ENCODE measurements at regions not wholly inside any gene's neighbourhood (a gene's known extent, or its start where the extent isn't known, plus 50 kb on each side); places are given as distances from the start of the nearest gene placed in this dataset.

DNA sequence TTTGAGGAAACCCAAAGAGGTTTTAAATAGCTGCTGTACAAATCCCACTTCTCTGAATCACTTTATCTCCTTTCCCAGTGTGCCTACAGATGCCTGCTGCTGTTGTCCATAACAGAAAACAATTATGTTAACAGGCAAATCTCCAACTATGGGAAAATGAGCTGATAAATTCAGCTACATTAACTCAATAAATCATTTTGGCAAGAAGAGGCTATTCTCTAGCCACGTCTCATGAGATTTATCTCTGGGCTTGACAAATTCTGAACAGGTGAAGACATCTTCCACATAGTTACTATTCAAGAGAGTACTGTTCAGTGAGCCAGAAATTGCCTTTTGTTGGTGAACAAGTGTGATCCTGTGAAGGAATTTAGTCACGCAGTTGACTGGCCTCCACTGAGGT lies 327.1 kb upstream of the FMN2 start:
- Mint-ChIP-seq H3K36me3 (ENCODE audit: low read depth) (no peaks in the 10 kb centered on the region), H3K4me3 (no peak overlapping the region), H3K4me1 (no peaks in the 10 kb centered on the region), H3K9me3 (peaks cover 3% of the 10 kb centered on the region), H3K27me3 (no peaks in the 10 kb centered on the region), H3K27ac (no peak overlapping the region)
- intact Hi-C loops (cut with micrococcal nuclease) = no loop called here
- TF ChIP-seq, protein P1, sequence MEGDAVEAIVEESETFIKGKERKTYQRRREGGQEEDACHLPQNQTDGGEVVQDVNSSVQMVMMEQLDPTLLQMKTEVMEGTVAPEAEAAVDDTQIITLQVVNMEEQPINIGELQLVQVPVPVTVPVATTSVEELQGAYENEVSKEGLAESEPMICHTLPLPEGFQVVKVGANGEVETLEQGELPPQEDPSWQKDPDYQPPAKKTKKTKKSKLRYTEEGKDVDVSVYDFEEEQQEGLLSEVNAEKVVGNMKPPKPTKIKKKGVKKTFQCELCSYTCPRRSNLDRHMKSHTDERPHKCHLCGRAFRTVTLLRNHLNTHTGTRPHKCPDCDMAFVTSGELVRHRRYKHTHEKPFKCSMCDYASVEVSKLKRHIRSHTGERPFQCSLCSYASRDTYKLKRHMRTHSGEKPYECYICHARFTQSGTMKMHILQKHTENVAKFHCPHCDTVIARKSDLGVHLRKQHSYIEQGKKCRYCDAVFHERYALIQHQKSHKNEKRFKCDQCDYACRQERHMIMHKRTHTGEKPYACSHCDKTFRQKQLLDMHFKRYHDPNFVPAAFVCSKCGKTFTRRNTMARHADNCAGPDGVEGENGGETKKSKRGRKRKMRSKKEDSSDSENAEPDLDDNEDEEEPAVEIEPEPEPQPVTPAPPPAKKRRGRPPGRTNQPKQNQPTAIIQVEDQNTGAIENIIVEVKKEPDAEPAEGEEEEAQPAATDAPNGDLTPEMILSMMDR (IDR thresholded peaks at IDR 0.05) = no peak
- ATAC-seq (ENCODE audit: low read depth) (no peak), DNase-seq (no peak)
- CTCF ChIA-PET = no interaction called here
- POLR2A ChIA-PET = no interaction called here

DNA sequence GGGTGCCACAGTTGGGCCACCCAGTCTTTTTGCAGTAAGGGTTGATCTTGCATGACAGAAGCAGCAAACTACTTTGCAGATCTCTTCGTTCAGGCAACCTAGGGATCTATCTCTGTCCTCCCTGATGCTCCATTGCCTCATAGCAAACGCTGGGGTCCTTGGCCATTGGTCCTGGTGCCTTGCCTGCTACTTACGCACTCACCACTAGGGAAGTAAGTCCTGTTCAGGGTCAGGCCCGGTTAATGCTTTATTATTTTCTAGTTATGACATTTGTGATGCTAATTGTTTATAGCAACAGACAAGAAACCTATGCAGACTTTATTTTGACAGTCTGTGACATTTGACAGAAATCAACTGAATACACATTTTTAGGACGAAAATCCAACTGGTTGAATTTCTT lies 326.5 kb upstream of the FMN2 start:
- H3K9me3 Mint-ChIP-seq = peaks cover 3% of the 10 kb centered on the region
- no peaks in the 10 kb centered on the region for H3K27me3 Mint-ChIP-seq
- ATAC-seq (ENCODE audit: low read depth) (no peak), DNase-seq (no peak)
- H3K27ac Mint-ChIP-seq = no peak overlapping the region
- no peak overlapping the region for H3K4me3 Mint-ChIP-seq
- intact Hi-C loops (cut with micrococcal nuclease) = no loop called here
- no peaks in the 10 kb centered on the region for H3K36me3 Mint-ChIP-seq (ENCODE audit: low read depth)
- ChIA-PET POLR2A (no interaction called here), CTCF (no interaction called here)
- no peaks in the 10 kb centered on the region for H3K4me1 Mint-ChIP-seq
- TF ChIP-seq, protein P1 (IDR thresholded peaks at IDR 0.05) = no peak

DNA sequence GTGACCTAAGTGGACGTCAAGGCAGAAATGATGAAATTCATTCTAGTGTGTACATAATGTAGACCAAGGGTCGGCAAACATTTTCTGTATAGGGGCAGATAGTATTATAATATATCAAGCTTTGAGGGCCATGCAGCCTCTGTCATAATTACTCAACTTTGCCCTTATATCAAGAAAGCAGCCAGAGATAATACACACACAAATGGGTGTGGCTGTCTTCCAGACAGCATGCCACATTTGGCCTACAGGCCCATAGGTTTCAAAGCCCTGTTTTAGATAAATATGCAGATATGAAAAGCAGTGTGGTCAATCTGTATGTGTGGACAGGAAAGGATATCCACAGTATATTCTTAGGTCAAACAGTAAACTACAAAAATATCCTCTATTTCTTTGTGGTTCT lies 320.1 kb upstream of the FMN2 start:
- no peaks in the 10 kb centered on the region for H3K4me1 Mint-ChIP-seq
- H3K4me3 Mint-ChIP-seq = no peak overlapping the region
- peaks cover 2% of the 10 kb centered on the region for H3K9me3 Mint-ChIP-seq
- intact Hi-C loops (cut with micrococcal nuclease) = no loop called here
- no peak overlapping the region for H3K27ac Mint-ChIP-seq
- CTCF ChIA-PET = no interaction called here
- POLR2A ChIA-PET = no interaction called here
- TF ChIP-seq, protein P1 (IDR thresholded peaks at IDR 0.05) = no peak
- H3K36me3 Mint-ChIP-seq (ENCODE audit: low read depth) = no peaks in the 10 kb centered on the region
- H3K27me3 Mint-ChIP-seq = no peaks in the 10 kb centered on the region
- no peak for ATAC-seq (ENCODE audit: low read depth)
- no peak for DNase-seq

DNA sequence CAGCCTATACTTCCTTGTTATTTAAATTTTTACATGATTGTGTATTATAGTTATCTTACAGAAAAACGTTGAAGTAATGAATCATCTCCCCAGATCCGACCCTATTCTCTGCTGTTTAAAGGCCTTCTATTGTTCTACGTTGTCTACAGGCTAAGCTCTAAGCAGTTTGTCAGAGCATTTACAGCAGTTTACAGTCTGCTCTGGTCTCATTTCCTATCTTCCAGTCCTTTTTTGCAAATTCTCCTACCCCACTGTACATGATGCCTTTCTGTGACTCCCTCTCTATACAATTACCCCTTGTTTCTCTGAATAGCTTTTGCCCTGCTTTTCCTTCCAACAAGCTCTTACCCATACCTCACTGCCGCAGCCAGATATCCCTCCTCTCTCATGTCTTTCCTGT lies 319.2 kb upstream of the FMN2 start:
- no peaks in the 10 kb centered on the region for H3K36me3 Mint-ChIP-seq (ENCODE audit: low read depth)
- ChIA-PET POLR2A (no interaction called here), CTCF (no interaction called here)
- intact Hi-C loops (cut with micrococcal nuclease) = no loop called here
- no peak for ATAC-seq (ENCODE audit: low read depth)
- H3K9me3 Mint-ChIP-seq = peaks cover 2% of the 10 kb centered on the region
- H3K4me3 Mint-ChIP-seq = no peak overlapping the region
- no peaks in the 10 kb centered on the region for H3K27me3 Mint-ChIP-seq
- H3K4me1 Mint-ChIP-seq = no peaks in the 10 kb centered on the region
- TF ChIP-seq, protein P1 (IDR thresholded peaks at IDR 0.05) = no peak
- H3K27ac Mint-ChIP-seq = no peak overlapping the region
- DNase-seq = no peak

DNA sequence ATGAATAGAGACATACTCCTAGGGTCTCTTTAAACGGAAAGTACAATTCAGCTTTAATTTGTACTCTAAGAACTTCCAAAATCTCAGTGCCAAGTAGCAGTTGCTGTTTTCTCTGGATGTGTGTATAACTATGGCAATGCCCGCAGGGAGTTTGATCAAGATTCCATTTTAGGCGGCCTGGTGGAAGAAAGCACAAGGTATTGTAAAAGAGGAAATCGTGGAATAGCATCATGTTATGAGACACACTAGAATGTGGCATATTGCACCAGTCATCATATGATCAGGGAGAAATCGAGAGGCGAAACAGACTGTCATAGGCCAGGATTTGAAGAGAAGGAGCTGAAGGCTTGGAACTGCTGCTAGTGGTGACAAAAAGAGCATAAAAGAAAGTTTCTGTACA lies 316.2 kb upstream of the FMN2 start:
- Mint-ChIP-seq H3K4me3 (no peak overlapping the region), H3K27ac (no peak overlapping the region), H3K4me1 (no peaks in the 10 kb centered on the region), H3K36me3 (ENCODE audit: low read depth) (no peaks in the 10 kb centered on the region), H3K9me3 (peaks cover 2% of the 10 kb centered on the region), H3K27me3 (no peaks in the 10 kb centered on the region)
- CTCF ChIA-PET = no interaction called here
- ATAC-seq (ENCODE audit: low read depth) (no peak), DNase-seq (no peak)
- POLR2A ChIA-PET = no interaction called here
- TF ChIP-seq, protein P1 (IDR thresholded peaks at IDR 0.05) = no peak
- intact Hi-C loops (cut with micrococcal nuclease) = no loop called here

Data from activated B cell treated with CpG ODN at 0.5 μM for 24 hours (primary cell).